SKM-1 treated with dmso at 0.1 percent for 144 hours (cell line): ENCODE measurements at regions not wholly inside any gene's neighbourhood (a gene's known extent, or its start where the extent isn't known, plus 50 kb on each side); places are given as distances from the start of the nearest gene placed in this dataset.

Experiments used
- DNase-seq: peaks from one replicate; lab custom pipeline; 2025; ENCODE audit not compliant: unreplicated experiment; lab: John Stamatoyannopoulos, UW

GRCh38 chr2:103464831-103465230, 703.0 kb downstream of the TMEM182 start:
- no peak for DNase-seq

DNA sequence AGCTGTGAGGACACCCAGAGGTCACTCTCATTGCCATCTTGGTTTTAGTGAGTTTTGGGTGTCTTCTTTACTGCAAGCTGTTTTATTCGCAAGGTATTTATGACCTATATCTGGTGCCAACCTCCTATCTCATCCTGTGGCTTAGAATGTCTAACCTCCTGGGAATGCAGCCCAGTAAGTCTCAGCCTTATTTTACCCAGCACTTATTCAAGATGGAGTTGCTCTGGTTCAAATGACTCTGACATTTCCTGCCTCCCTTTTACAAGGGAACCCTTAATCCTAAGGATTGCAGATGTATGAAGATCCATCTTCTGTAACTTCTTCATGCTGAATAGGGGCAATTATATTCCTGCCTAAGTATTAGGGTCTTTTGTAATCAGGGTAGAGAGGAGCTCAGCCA, 708.0 kb downstream of the TMEM182 start:
- DNase-seq = no peak

GRCh38 chr2:103484906-103485305, 723.1 kb downstream of the TMEM182 start:
- no peak for DNase-seq

DNA sequence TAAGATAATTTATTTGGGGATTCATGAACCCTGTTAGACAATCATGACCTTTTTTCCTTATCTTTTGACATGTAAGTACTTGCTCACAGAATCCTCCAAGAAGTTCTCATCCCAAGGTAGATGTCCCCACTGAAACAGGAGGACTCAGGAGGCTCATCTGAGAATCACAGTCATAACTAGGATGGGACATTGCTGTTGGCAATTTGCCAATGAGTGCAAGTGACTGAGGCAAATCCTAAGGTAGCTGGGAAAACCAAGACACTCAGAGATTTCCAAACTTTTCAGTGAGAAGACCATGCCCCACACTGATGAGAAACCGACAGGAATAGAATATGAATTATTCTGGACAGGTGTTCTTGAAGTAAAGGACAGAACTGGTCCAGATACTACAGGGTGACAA, 735.0 kb downstream of the TMEM182 start:
- no peak for DNase-seq

DNA sequence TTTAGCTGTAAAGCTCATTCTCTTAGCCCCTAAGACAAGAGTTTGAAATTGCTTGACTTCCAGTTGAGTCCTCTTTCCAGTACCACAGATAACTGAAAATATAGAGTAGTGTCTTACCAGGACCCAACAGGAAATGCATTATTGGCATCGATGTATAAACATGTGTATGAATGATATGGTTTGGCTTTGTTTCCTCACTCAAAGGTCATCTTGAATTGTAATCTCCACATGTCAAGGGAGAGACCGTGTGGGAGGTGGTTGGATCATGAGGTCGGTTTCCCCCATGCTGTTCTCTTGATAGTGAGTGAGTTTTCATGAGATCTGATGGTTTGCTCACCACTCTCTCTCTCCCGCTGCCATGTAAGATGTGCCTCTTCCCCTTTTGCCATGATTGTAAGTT, 745.0 kb downstream of the TMEM182 start:
- DNase-seq = no peak

DNA sequence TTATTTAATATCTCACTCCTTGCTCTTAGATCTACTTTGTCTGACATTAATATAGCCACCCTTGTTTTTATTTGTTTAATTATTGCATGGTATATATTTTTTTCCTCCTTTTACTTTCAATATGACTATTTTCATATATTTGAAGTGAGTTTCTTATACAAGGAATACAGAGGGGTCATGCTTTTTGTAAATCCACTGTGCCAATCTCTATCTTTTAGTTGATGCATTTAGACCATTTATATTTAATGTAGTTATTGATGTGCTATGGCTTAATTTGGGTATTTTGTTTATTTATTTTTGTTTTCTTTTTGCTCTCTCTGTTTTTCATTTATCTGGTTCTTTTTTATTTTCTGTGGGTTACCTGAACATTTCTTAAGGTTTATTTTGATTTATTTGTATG, 750.6 kb downstream of the TMEM182 start:
- no peak for DNase-seq

DNA sequence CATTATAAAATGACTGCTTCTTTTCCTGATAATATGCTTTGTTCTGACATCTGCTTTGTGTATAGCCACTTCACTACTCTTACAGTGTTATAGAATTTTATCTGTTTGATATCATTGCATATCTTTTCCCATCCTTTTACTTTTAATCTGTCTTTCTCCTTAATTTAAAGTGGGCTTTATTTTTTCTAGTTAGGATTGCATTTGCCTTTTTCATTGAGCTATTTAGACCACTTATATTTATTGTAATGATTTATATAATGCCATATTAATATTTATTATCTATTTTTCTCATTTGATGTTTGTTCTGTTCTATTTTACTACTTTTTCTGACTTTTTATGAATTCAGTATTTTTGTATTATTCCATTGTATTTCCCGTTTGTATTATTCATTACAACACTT, 758.7 kb downstream of the TMEM182 start:
- no peak for DNase-seq

DNA sequence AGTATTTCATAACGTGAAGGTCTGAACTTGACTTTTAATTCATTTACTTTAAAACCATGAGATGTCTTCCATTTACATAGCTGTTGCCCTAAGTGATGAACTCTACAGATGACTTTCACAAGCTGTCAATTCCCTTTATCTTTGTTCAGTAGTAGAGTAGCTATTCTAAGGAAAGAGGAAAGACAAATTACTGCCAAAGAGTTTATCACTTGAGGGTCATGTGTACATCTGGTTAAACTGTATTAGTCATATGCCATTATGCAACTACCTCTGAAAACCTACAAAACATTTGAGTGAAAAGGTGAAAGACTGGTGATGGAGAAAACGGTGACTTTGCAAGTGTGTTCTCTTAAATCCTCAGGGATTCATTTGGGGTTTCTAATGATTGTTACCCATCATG, 763.9 kb downstream of the TMEM182 start:
- peak; percentile 5 for DNase-seq

GRCh38 chr2:103526757-103527156, 764.9 kb downstream of the TMEM182 start:
- DNase-seq = no peak

DNA sequence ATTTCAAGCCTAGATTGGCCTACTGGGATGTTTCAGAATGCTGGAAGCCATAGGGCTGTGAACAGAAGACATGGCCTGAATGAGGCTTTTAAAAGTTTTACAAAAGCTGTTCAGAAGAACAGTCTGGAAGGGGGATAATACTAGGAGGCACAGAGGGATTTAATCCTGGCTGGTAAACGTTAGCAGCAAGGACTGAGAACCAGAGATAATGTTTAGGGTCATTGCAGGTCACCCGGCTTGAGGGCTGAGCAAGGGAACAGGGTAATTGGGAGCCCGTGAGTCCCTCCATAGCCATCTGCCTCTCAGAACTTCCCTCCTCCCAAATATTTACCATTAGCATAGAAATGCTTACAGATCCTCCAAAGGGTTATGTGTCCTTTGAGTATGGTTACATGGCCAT, 765.4 kb downstream of the TMEM182 start:
- no peak for DNase-seq

DNA sequence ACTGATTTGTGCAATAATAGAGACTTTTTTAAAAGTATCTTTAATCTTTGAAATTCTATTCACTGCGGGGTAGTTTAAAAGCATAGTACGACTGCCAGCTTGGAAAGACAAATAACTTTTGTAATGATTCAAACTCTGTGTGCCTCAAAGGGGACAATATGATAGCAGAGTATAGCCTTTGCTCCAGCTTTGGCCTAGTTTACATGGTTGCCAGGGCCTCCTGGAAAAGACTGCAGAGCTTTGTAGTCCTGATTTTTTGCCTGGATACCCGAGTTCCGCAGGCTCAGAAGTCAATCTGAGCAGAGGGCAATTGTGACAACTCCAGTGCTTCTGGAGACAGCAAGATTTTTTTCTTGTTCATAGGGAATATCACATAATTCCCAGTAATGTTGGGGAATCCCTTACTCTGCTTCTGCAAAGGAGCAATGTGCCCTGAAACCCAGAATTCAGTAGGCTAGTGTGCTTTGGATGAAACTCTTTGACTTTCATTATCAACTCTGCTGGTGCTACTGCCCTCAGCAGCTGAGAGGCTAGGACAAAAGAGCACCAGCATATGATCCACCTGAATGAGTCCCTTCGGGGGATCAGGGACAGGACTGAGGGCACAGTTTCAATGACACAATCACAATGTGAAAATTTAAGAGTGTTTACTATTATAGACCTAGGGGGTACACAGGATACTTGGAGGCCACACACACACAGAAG, 768.1 kb downstream of the TMEM182 start:
- DNase-seq = no peak

GRCh38 chr2:103552775-103553174, 790.9 kb downstream of the TMEM182 start:
- DNase-seq = no peak

DNA sequence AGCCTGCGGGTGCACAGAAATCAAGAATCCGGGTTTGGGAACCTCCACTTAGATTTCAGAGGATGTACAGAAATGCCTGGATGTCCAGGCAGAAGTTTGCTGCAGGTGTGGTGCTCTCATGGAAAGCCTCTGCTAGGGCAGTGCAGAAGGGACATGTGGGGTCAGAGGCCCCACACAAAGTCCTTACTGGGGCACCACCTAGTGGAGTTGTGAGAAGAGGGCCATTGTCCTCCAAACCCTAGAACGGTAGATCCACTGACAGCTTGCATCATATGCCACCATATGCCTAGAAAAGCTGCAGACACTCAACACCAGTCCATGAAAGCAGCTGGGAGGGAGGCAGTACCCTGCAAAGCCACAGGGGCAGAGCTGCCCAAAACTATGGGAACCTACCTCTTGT, 833.0 kb downstream of the TMEM182 start:
- DNase-seq = no peak

GRCh38 chr2:103605071-103605780, 843.4 kb downstream of the TMEM182 start:
- DNase-seq = no peak

DNA sequence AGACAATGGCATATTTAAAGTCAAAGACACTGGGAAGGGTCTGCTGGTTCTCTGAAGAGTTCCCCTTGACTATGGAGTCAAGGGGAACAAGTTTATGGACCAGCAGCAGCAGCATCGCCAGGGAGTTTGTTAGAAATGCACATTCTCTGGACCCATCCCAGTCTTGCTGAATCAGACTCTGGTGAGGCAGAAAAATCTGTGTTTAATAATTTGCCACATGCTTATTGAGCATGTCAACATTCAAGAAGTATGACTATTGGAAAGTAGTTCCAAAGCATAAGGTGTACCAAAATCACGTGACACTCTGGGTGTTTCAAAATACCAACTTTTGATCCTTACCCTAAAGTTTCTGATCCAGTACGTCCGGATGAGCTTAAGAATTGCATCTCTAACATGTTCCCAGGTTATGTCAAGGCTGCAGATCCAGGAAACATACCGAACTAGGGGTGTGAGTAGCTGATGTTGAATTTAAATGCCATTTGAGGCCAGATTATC, 853.8 kb downstream of the TMEM182 start:
- DNase-seq = no peak

- DNase-seq = no peak
Measured at GRCh38 chr2:103616891-103617290, 855.1 kb downstream of the TMEM182 start.

DNA sequence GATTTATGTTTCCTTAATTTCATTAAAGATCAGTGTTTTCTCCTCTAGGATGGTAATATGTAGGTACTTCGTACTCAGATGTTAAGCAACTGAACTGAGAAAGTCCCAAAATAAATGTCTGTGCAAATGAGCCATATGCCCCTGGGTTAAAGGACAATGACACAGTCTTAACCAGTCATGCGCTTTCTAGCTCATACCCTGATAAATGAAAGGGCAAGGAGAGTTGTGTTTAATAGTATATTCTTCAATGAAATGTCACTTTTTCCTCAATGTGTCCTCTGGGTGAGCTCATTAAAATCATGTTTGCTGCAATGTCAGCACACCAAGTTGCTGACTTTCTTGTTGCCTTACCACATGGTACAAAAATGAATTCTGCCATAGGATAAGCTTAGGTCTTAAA, 856.3 kb downstream of the TMEM182 start:
- no peak for DNase-seq

DNA sequence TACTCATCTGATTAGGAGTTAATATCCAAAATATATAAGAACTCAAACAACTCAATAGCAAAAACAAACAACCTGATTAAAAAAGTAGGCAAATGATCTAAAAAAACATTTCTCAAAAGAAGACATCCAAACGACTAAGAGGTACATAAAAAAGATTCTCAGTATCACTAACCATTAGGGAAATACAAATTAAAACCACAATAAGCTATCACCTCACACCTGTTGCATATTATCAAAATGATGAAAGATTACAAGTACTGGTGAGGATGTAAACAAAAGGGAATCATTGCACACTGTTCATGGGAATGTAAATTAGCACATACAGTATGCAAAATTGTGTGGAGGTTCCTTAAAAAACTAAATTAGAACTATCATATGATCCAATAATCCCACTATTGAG, 865.5 kb downstream of the TMEM182 start:
- no peak for DNase-seq

DNA sequence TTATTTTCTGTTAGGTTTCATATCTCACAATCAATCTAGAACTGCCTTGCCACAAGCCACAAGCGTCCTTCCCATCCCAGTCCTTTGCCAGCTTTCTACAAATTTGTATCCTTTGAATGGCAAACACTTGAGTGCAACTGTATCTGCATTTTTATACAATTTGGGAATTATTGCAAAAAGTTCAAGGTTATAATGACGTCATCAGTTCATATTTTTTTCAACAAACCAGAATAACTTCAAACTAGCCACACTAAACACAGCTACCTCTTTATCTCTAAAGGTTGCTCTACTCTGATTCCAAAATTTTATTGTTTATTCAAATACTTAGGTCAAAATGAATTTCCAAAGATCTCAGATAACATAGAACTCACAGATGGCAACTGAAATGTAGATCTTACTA, 877.1 kb downstream of the TMEM182 start:
- no peak for DNase-seq

DNA sequence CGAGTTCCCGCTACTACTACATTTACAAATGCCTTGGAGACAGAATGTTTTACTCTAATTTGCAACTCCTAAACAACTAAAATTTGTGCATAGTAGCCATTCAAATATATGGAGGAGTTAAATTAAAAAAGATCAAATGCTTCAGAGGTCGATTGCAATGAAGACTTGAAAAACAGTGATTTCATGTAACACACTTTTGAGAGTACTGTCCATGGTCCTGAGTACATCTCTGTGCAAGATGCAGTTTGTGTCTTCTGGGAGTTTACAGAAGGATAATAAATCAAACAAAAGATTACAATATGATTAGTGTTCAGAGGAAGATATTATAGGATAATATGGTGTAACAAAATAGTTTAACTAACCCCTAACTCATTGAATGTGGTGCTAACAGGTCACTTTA, 894.7 kb downstream of the TMEM182 start:
- no peak for DNase-seq

- no peak for DNase-seq
Measured at GRCh38 chr2:103660519-103660918, 898.7 kb downstream of the TMEM182 start.

- no peak for DNase-seq
Measured at GRCh38 chr2:103660947-103661346, 899.1 kb downstream of the TMEM182 start.

GRCh38 chr2:103664690-103665089, 902.9 kb downstream of the TMEM182 start:
- DNase-seq = no peak
